ENCODE measurements at regions not wholly inside any gene's neighbourhood (a gene's known extent, or its start where the extent isn't known, plus 50 kb on each side); places are given as distances from the start of the nearest gene placed in this dataset.

DNA sequence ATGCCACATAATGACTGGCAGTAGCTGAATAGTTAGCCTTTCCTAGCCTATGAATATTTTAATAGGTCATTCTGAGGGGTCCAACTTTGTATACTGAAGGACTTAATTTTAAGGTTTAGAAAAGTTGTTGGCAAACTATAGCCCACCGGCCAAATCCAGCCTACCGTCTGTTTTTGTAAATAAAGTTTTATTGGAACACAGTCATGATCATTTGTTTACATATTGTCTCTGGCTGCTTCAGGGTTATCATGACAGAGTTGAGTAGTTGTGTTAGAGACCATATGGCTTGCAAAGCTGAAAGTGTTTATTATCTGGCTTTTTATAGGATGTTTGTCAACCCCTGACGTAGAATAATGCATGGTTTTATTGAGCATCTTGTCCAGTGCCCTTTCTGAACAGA is 73.4 kb downstream of the NTMT2 start:
- Mint-ChIP-seq H3K4me1 (no peaks in the 10 kb centered on the region), H3K36me3 (ENCODE audit: low read depth) (no peaks in the 10 kb centered on the region), H3K27ac (ENCODE audit: unreplicated experiment) (no peak overlapping the region), H3K9me3 (no peaks in the 10 kb centered on the region), H3K4me3 (no peak overlapping the region), H3K27me3 (ENCODE audit: low read depth) (peaks cover 5% of the 10 kb centered on the region)
- TF ChIP-seq, protein P1, sequence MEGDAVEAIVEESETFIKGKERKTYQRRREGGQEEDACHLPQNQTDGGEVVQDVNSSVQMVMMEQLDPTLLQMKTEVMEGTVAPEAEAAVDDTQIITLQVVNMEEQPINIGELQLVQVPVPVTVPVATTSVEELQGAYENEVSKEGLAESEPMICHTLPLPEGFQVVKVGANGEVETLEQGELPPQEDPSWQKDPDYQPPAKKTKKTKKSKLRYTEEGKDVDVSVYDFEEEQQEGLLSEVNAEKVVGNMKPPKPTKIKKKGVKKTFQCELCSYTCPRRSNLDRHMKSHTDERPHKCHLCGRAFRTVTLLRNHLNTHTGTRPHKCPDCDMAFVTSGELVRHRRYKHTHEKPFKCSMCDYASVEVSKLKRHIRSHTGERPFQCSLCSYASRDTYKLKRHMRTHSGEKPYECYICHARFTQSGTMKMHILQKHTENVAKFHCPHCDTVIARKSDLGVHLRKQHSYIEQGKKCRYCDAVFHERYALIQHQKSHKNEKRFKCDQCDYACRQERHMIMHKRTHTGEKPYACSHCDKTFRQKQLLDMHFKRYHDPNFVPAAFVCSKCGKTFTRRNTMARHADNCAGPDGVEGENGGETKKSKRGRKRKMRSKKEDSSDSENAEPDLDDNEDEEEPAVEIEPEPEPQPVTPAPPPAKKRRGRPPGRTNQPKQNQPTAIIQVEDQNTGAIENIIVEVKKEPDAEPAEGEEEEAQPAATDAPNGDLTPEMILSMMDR (conservative IDR thresholded peaks at IDR 0.05), result no peak
- no peak for DNase-seq (ENCODE audit: low read depth, low spot score)

DNA sequence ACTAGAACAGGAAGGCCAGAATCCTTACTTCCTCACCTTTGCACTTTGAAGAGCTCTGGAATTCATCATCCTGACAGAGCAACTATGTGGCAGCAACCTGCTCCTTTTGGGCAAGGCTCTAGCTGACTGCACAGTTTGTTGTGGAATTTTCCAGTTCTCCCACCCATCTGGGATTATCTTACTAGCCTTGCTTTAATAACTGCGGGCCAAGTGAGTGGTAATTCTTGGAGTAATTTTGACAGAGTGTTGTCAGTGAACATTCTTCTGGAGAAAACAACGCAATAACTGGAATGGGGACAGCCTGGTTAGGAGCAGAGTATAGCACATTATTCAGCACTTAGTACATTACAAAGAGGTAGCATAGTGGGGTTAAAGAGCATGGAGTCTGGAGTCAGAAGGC is 75.3 kb downstream of the NTMT2 start:
- Mint-ChIP-seq H3K27me3 (ENCODE audit: low read depth) (peaks cover 5% of the 10 kb centered on the region), H3K4me1 (no peaks in the 10 kb centered on the region), H3K9me3 (no peaks in the 10 kb centered on the region), H3K27ac (ENCODE audit: unreplicated experiment) (no peak overlapping the region), H3K4me3 (no peak overlapping the region), H3K36me3 (ENCODE audit: low read depth) (no peaks in the 10 kb centered on the region)
- DNase-seq (ENCODE audit: low read depth, low spot score), result no peak
- TF ChIP-seq, protein P1 (conservative IDR thresholded peaks at IDR 0.05), result no peak

DNA sequence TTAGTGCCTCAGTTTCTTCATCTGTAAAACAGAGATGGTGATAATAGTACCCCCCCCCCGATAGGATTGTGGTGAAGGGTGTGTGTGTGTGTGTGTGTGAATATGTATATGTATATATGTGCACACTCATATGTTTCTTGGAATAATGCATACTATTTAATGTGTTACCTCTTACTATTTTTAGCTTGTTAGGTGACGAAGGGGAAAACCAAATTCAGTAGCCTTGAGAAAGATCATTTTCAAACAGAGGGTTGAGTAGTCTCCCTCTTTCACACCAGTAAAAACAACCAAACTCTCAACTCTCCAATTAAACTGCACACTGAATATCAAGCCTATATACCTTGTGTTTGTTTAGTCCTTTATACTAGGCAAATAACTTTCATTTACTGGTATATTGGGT is 75.7 kb downstream of the NTMT2 start:
- no peak overlapping the region for H3K4me3 Mint-ChIP-seq
- H3K9me3 Mint-ChIP-seq, result no peaks in the 10 kb centered on the region
- no peaks in the 10 kb centered on the region for H3K36me3 Mint-ChIP-seq (ENCODE audit: low read depth)

DNA sequence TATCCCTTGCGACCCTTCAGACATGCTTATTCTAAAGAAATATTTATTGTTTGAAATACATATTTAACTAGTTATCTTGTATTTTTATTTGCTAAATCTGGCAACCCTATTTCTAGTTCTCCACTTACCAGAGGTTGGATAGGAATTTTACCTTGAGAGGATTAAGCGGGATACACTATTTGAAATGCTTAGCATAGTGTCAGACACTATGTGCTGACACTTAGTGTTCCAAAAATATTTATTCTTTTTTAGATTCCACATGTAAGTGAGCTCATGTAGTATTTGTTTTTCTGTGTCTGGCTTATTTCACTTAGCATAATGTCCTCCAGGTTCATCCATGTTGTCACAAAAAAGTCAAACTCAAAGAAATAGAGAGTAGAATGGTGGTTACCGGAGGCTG is 78.7 kb downstream of the NTMT2 start:
- no peak overlapping the region for H3K4me3 Mint-ChIP-seq
- TF ChIP-seq, protein P1 (conservative IDR thresholded peaks at IDR 0.05), result no peak
- H3K27ac Mint-ChIP-seq (ENCODE audit: unreplicated experiment), result no peak overlapping the region
- no peak for DNase-seq (ENCODE audit: low read depth, low spot score)
- H3K36me3 Mint-ChIP-seq (ENCODE audit: low read depth), result no peaks in the 10 kb centered on the region
- no peaks in the 10 kb centered on the region for H3K27me3 Mint-ChIP-seq (ENCODE audit: low read depth)
- no peaks in the 10 kb centered on the region for H3K4me1 Mint-ChIP-seq
- H3K9me3 Mint-ChIP-seq, result no peaks in the 10 kb centered on the region

More for the DNA sequence above, 75.7 kb downstream of the NTMT2 start:
- TF ChIP-seq, protein P1 (conservative IDR thresholded peaks at IDR 0.05), result no peak
- Mint-ChIP-seq H3K4me1 (no peaks in the 10 kb centered on the region), H3K27ac (ENCODE audit: unreplicated experiment) (no peak overlapping the region), H3K27me3 (ENCODE audit: low read depth) (peaks cover 5% of the 10 kb centered on the region)
- DNase-seq (ENCODE audit: low read depth, low spot score), result no peak

DNA sequence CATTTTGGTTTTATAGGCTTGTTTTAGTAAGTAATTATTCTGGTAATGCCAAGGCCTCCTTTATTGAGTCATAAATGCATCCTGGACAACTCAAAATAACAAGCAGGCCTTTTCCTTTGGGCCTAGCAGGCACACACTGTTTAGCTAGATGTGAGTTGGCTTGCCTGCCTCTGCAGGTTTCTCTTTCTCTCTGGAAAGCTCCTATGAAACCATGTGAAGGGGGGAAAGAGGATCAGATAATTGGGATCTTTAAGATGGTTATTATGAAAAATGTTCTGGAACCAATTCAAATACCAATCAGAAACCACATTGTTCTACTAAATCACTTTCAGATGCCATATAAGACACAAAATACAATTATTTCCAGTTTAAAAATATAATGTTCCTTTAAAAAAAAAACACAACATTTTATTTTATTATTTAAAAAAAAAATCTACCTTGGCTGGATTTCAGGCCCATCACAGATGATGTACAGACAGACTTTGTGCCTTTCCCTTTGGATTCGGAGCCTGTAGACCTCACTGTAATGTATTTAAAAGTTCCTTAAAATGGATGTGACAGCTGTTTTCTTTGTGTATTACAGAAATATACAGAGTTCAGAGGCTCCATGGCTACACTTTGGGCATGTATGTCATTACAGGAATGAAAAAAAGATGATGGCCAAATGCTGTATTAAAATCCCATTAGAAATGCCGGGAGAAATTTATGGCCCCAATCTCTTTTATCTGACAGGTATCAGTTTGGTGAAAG is 80.2 kb downstream of the NTMT2 start:
- Mint-ChIP-seq H3K4me1 (no peaks in the 10 kb centered on the region), H3K4me3 (no peak overlapping the region), H3K27ac (ENCODE audit: unreplicated experiment) (no peak overlapping the region), H3K27me3 (ENCODE audit: low read depth) (no peaks in the 10 kb centered on the region), H3K36me3 (ENCODE audit: low read depth) (no peaks in the 10 kb centered on the region), H3K9me3 (no peaks in the 10 kb centered on the region)
- TF ChIP-seq, protein P1 (conservative IDR thresholded peaks at IDR 0.05), result no peak
- no peak for DNase-seq (ENCODE audit: low read depth, low spot score)

All from neural crest cell (in vitro differentiated cells).